SW480 (cell line): ENCODE measurements at regions not wholly inside any gene's neighbourhood (a gene's known extent, or its start where the extent isn't known, plus 50 kb on each side); places are given as distances from the start of the nearest gene placed in this dataset.
"Not testable (repeated sequence)": the region's sequence is repeated elsewhere in the genome, so short reads cannot be mapped to it uniquely, and the experiment has no call there.

Source experiments
- DNase-seq: peaks from one replicate; pipeline ENCODE4 v3.0.0-alpha.2; 2016; ENCODE audit warnings: low spot score

DNA sequence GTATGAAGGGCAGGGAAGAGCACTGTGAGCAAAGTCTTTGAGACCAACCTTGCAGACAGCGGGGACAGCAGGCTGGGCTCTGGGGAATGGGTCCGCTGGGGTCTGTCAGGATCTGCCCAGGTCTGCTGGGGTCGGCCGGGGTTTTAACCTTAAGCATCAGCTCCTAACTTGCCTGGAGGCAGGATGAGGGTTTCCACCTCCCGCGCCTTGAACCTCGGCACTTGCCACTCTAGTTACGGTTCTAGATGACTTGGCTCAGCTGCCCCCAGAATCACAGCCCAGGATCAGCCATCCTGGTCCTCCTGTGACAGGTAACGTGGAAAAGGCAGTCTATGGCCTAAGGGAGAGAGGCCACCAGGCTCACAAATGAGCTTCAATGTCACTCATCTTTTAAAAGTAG is 50.4 kb upstream of the CACUL1 start:
- DNase-seq, result no peak

DNA sequence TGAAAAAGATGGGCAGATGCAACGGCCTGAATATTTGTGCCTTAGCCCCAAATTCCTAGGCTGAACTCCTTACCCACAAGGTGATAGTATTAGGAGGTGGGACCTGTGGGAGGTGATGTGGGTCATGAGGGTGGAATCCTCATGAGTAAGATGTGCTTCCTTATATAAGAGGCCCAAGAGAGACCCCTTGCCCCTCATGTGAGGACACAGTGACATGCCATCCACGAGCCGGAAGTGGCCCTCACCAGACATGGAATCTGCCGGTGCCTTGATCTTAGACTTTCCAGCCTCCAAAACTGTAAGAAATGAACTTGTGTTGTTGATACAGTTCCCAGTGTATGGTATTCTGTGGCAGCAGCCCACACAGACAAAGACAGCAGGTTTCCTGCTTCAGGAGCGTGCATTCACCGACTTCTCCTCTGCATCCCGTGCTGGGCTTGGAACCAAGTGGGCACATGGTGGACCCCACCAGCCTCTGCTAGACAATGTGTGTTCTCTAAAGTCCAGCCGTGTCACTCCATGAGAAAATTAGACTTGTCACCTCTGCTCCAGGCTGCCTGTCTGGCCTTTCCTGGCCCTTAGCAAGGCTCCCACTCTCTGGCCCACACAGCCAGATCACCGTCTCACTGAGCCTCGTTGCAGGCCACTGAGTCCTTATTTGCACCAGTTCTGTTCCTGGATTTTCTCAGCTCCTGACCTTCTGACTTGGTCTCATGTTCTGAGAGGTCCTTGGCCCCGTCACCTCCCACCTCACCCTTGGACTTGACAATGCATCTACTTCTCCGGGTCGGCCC is 52.9 kb upstream of the CACUL1 start:
- DNase-seq, result no peak

DNA sequence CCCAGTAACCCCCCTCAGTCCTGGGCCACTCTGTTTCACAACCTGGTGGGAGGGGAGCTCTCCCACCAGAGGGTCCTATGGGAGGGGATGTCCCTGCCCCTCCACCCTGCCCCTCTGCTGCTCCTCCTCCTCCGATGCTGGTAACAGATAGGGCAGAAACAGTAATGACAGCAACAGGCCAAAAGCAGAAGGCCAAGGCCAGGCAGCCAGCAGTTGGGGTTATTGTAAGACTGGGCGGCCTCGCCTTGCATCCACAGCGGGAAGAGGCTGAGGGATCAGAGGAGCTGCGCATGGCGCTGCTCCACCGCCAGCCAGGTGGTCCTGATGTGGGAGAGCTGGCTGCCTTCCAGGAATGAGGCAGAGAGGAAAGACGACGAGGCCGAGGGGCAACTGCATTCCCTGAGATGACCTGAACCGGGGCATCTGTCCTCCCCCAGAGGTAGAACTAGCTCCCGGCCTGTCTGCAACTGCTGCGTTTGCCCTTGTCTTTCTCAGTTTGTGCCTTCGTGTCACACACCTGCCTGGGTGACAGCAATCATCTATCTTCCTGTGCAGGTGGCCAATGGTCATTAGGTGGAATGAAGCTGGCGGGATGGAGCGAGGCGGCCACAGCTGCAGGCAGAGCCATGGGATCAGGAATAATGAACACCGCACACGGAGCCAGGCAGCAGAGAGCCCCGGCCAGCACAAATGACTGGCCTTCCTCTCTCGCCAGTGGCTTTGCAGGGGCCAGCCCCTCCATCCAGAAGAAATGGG is 54.0 kb upstream of the CACUL1 start:
- no peak for DNase-seq

DNA sequence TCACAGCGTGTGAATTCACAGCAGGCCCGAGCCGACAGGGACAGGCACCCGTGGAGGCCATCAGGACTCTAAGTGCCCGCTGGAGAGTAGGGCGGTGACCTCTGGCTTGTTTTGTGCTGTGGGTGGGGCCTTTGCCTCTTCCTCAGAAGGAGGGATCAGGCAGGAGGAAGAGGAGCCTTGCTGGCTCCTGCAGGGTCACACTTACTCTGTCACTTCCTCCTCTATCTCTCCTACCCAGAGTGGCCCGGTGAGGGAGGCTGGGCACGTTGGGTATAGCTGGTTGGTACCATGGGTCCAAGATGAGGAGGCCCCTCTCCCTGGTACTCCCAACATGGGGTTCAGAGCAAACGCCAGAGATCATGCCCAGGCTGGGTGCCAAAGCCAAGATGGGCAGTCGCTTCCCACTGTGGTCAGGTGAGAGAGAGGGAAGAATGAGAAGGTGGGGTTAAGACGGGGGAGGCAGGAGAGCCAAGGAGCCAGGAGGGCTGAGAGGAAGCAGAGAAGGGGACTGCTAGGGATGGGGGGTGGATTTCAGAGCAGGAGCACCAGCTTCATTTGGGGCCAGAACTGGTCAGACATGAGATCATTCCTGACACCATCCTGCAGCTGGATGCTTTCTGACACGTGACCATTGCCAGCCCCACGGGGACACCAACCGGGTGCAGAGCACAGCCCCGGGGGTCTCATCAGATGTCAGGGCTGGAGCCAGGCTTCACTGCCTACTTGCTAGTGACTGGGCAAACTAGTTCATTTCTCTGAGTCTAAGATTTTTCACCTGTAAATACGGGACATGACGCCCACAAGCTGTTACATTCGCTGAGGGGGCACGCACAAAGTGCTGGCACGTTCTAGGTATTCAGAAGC is 54.8 kb upstream of the CACUL1 start:
- DNase-seq, result no peak

DNA sequence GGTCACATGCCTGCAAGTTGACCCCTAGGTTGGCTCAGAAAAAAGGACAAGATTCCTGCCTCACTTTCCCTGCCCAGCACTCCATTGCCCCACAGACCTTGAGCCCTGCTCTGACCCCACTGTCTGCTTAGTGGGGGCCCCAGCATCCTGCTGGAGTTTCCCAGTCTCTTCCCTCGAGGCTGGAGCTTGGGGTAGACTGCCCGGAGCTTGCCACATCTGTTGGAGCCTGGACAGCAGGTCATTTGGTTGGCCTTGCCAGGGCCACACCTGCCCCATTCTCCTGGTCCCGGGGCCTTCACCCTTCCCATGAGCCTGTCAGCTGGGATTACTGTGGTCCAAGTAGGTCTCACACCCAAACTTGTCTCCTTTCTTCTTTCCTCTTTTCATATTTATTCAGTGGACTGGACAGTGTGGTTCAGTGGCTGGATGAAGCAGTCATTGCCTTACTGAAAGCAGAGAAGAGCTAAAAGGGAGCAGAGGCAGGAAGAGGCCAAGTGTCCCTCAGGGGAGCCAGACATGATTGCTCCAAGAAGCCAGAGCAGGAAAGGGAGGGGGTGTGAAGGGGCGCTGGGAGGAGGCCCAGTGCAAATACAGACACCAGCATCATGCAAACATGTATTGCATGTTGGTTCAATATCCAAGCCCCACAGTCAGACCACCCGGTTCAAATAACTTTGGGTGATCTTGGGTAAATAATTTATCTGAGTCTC is 56.2 kb upstream of the CACUL1 start:
- no peak for DNase-seq

DNA sequence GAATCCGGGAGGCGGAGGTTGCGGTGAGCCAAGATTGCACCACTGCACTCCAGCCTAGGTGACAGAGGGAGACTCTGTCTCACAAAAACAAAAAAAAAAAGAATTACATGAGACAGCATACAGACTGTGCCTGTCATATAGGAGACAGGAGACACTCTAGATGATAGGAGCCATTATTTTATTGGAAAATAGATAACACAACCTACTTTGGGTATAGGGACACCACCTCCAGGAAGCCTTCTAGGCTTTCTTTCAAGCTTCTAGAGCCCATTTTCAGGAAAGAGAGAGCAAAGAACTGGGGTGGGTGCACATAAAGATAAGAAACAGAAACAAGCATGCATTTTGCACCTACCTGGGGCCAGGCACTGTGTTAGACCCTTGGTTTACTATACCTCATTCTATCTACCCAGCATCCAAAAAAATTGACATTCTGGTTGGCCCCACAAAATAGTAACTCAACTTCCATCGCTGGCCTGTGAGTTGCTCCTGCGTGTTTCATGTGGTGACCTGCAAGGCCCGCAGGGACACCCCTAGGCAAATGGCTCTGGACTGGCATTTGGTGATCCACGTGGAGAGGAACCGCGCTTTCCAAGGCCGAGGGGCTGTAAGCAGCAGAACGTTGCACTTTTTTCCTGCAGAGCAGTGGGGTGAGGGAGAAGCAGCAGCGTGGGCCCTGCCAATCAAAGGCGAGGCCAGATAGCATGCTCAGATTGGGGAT is 57.1 kb upstream of the CACUL1 start:
- no peak for DNase-seq

DNA sequence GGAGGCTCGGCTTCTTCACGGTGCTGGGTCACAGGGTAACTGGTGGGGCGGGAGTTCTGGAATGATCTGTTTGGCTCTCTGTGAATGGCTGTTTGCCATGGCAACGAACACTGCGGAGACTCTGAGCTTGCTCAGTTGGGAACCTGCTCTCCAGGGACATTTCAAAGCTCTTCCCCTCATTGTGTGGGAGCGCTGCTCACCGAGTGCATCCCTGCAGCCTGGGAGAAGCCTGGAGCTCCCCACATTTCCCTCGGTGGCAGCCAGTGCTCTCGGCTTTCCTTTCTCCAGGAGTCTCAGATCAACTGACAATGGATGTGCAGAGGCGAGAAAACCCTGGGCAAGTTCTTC is 57.6 kb upstream of the CACUL1 start:
- DNase-seq, result no peak

DNA sequence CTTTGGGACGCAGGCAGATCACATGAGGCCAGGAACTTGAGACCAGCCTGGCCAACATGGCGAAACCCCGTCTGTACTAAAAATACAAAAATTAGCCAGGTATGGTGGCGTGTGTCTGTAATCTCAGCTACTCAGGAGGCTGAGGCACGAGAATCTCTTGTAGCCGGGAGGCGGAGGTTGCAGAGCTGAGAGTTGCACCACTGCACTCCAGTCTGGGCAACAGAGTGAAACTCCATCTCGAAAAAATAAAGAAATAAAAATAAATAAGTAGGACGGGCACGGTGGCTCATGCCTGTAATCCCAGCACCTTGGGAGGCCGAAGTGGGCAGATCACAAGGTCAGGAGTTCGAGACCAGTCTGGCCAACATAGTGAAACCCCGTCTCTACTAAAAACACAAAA is 58.2 kb upstream of the CACUL1 start:
- not testable (repeated sequence) for DNase-seq

DNA sequence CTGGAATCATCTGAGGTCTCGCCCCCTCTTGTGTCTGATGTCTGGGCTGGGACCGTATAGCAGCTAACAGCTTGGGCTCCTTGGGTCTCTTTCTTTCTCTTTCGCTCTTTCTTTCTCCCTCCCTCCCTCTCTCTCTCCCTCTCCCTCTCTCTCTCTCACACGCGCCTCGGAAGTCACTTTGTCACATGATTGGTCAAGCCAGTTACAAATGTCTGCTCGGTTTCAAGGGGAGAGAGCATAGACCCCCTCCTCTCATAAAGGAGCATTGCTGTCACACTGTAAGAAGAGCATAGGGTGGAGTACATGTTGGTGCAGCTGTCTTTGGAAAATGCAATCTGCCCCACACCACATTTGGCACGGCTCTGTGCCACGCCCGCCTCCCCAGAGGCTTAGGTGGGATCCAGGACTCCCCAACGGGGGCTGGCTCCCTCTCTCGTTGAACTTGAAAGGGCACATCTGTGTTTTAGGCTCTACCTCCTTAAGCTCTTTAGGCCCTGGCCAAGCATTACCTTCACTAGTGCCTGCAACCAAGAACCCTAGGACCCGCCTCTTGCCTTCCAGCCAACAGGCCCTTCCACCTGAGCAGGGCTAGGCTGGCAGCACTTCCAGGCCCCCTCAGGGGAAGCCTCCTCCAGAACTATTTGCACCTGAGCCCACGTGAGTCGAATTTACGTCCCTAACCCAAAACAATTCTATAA is 61.9 kb upstream of the CACUL1 start:
- DNase-seq, result no peak

DNA sequence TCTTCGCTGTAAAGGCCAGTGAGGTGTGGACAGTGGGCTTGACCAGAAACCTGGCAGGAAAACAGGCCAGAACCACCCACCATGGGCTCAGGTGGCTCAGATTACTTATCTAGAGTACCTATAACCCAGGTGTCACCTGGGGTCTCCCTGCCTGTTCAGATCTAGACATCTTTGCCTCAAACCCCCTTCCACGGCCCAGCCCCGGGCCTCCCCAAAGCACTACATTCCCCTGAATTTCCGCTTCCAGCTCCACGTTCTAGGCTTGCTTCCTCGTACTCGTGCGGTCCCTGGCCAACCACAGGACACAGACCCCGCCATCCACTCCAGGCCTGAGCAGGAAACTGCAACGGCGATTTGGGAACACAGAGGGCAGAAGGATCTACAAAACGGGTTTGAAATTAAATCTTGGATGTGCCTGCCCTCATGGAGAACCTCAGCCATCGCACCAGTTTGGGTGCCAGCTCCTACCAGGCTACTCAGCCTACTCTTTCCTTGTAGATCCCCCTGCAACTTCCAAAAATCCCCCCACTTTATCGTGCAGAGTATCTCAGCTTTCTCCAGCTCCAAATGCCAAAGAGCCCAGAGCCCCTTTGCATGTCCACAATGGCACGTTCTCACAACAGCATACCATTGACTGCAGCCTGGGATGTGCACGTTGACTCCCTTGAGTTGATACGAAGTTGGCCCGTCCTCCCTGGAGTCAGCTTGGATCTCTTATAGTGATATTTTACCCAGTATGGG is 62.7 kb upstream of the CACUL1 start:
- DNase-seq, result no peak

DNA sequence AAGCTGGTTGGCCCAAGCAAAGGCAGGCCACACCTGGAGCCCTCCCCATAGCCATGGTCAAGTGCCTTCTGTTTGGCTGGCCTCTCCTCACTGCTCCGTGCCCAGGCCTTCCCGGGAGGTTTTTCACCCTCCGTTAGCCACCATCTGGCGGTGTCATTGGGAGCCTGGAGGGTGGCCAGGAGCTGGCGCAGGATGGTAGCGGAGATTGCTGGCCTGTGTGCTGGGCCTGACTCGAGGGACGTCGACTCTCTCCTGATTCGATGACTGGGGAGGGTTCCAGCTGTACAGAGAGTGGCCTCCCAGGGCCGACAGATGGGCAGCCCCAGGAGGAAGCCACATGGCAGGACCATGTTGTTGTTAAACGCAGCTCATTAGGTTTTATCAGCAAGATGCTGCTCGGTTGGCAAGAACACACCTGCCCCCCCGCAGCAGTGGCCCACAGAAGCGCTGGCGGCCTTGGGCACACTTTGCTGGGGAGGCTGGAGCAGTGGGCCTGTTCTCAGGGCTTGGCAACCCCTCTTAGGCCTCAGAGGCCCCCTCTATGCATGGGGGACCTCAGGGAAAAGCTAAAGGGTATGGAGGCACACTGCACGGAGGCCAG is 64.0 kb upstream of the CACUL1 start:
- DNase-seq, result no peak

DNA sequence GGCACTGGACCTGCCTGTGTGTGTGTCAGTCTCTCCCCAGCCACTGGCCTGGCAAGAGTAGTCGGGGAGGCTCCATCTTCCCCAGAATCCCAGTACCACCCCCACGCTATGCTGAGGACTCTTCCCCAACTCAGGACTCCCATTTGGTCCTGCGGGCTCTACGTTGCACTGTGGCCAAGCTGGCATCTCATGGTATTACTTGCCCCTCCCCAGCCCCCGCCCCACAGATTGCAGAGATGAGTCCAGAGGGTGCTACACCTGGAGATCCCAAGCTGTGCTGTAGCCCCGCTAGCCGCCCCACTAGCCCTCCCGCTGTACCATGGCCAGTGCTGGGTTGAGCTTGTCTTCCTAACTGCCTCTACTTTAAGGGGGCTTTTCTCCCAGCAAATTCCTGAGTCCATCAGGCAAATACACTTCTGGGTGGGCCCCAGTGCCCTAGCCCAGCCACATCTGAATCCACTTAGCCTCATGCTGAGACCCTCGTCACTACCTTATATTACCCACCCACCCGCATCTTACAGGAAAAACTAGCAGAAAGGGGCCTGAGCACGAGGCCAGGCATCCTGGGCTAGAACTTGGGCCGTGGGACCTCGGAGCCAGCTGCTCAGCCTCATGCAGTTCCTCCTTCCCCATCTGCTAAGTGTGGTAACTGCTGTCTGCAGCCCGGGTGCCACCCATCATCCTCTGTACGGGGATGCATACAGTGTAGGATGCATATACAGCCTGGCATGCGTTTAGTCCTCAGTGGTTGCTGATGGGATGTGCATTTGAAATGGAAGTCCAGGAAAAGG is 65.8 kb upstream of the CACUL1 start:
- DNase-seq, result no peak

DNA sequence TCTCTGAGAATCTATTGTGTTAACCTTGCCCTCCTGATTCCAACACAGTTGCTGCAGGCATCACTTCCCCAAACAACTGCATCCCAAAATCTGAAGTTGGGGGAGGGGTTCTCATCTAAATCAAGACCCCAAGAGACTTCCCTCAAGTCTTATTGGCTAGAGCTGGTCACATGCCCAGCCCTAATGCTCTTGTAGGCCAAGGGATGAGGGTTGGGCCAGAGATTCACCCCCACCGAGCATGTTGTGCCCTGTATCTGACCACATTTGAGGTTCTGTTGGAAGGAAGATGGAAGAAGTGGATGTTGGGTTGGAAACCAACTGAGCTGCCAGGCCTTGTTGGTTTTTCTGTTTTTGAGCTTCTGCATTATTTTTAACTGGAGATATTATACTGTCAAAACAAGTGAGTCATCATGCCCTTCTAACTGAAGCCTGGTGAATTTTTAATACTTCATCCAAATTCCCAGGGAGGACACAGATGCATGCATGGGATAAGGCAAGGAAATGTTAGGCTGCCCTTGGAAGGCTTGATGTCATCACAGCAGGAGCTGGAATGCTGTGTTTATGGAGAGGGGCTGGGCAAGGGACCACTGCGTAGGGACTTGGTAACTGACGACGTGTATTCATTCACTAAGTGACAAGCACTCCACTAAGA is 68.6 kb upstream of the CACUL1 start:
- no peak for DNase-seq

DNA sequence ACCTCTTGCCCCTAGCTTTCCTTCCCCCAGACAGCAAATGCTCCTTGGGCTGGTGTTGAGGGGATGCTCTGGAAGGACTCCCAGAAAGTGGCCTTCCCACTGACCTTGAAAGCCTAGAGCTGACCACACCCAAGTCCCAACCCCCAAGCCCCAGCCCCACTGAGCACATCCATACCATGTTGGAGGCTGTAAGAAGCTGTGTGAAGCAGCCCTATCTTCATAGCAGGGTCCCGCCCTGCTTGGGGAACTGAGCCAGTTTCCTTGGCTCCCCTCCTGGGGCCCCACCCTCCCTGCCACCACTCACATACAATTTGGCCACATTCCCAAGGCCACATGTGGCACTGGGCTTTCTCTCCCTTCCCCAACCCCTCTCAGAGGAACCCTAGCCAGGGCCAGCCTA is 72.3 kb upstream of the CACUL1 start:
- no peak for DNase-seq

DNA sequence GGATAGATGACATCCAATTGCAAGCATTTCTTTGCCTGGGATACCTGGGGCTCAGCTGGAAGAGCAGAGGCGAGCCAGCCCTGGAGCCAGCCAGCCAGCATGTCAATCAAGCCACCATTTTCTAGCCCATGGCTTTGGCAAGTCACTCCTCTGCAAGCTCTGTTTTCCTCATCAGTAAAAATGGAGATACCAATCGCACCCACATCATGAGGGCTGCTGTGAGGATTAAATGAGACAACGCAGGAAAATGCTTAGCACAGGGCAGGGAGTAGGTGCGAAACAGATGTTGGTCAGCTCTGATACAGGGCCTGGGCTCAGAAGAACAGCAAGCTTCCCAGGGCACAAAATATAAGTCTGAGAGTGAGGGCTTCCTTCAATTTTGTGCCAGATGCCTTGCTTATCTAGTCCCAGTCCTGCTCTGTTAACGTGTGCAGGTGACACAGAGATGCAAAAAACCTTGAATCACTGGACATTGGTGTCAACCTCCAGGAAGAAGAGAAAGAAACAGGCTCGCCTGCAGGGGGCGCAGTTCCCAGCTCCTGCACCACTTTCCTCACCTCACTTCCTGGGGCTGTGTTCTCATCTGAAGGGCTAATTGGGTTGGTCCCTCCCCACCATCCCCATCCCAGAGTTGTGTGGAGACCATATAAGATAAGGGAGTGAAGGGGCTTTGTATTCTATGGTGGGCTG is 72.8 kb upstream of the CACUL1 start:
- no peak for DNase-seq

DNA sequence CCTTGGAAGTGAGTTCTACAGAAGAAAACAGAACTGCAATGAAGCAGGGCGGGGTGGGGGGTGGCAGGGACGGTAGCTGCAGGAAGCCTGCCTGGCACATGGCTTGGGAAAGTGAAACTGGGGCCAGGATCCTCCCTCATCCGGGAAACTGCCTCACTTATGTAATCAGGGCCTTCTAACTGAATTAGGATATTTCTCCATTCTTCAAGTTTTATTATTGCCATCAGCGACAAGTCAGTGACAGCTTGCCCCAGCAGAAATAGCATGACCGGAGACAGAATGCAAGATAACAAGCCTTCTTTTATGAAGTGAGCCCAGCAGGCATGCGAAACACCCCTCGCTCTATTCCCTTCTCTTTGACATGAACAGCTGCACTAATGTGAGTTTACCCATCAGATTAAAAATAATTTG is 77.5 kb upstream of the CACUL1 start:
- no peak for DNase-seq

DNA sequence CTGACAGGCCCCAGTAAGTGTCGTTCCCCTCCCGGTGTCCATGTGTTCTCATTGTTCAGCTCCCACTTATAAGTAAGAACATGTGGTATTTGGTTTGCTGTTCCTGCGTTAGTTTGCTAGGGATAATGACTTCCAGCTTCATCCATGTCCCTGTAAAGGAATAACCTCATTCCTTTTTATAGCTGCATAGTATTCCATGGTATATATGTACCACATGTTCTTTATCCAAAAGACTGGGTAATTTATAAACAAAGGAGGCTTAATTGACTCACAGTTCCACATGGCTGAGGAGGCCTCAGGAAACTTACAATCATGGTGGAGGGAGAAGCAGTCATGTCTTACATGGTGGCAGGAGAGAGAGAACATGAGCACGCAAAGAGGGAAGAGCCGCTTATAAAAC is 79.6 kb upstream of the CACUL1 start:
- DNase-seq, result not testable (repeated sequence)
